HFF-Myc (cell line): ENCODE measurements at regions not wholly inside any gene's neighbourhood (a gene's known extent, or its start where the extent isn't known, plus 50 kb on each side); places are given as distances from the start of the nearest gene placed in this dataset.
"Not testable (repeated sequence)": the region's sequence is repeated elsewhere in the genome, so short reads cannot be mapped to it uniquely, and the experiment has no call there.

Experiments
- DNase-seq: peaks from one replicate; pipeline ENCODE4 v3.0.0-alpha.2; 2011; ENCODE audit warnings: low read depth; ENCODE audit errors: extremely low read depth
- H3K4me3 ChIP-seq: replicated peaks from 2 replicates; pipeline ENCODE4 v1.5.1; 2011; ENCODE audit warnings: low read depth, mild to moderate bottlenecking, control low read depth, low read length
- CTCF ChIP-seq: IDR thresholded peaks from 2 replicates; pipeline ENCODE4 v1.5.1; 2012; ENCODE audit warnings: mild to moderate bottlenecking, low read depth, low read length, control low read depth; ENCODE audit errors: missing control alignments

- DNase-seq, H3K4me3 ChIP-seq: not testable (repeated sequence)
Measured at GRCh38 chr10:15921423-15921945, 61.2 kb upstream of the MINDY3 start.

GRCh38 chr10:15931376-15931775 lies 71.1 kb upstream of the MINDY3 start:
- no peak overlapping the region for H3K4me3 ChIP-seq
- no peak for TF ChIP-seq CTCF
- no peak for DNase-seq

GRCh38 chr10:15939543-15939942 lies 79.2 kb upstream of the MINDY3 start:
- not testable (repeated sequence) for H3K4me3 ChIP-seq, DNase-seq

- TF ChIP-seq CTCF: no peak
- DNase-seq: no peak
- H3K4me3 ChIP-seq: no peak overlapping the region
Measured at GRCh38 chr10:15943426-15943825, 83.1 kb upstream of the MINDY3 start.

GRCh38 chr10:15954188-15954587 lies 93.9 kb upstream of the MINDY3 start:
- H3K4me3 ChIP-seq: no peak overlapping the region
- TF ChIP-seq CTCF: no peak
- no peak for DNase-seq

GRCh38 chr10:15960277-15960676 lies 100.0 kb upstream of the MINDY3 start:
- no peak overlapping the region for H3K4me3 ChIP-seq
- DNase-seq: no peak
- no peak for TF ChIP-seq CTCF

- H3K4me3 ChIP-seq, DNase-seq: not testable (repeated sequence)
Measured at GRCh38 chr10:15972736-15973135, 112.4 kb upstream of the MINDY3 start.

GRCh38 chr10:15985690-15986089 lies 125.4 kb upstream of the MINDY3 start:
- no peak for TF ChIP-seq CTCF

GRCh38 chr10:15990535-15991129 lies 130.3 kb upstream of the MINDY3 start:
- no peak overlapping the region for H3K4me3 ChIP-seq
- TF ChIP-seq CTCF: no peak
- DNase-seq: no peak

More at GRCh38 chr10:15985690-15986089, 125.4 kb upstream of the MINDY3 start:
- no peak for DNase-seq
- H3K4me3 ChIP-seq: no peak overlapping the region
